BJ (cell line): ENCODE measurements at regions not wholly inside any gene's neighbourhood (a gene's known extent, or its start where the extent isn't known, plus 50 kb on each side); places are given as distances from the start of the nearest gene placed in this dataset.

ENCODE experiments used
- CTCF ChIA-PET: fragments of 350-600 bp; formaldehyde crosslinking; extraction: SDS; loops from one replicate; lab custom pipeline; 2021; ENCODE audit warnings: antibody characterized with exemption, inconsistent platforms; lab: Yijun Ruan, JAX
- POLR2A ChIA-PET: fragments of 300-600 bp; sonication (Branson Sonifier 250); formaldehyde crosslinking; extraction: SDS; loops from one replicate; lab custom pipeline; 2021; ENCODE audit warnings: antibody characterized with exemption; lab: Charles Lee
- DNase-seq: peaks from one replicate; pipeline ENCODE4 v3.0.0-alpha.2; 2011; ENCODE audit warnings: low read depth
- H3K27me3 ChIP-seq: 2 replicates; pipeline ENCODE4 v1.6.0; 2011; ENCODE audit warnings: low read length; ENCODE audit not compliant: control insufficient read depth, insufficient read depth
- H3K36me3 ChIP-seq: 2 replicates; pipeline ENCODE4 v1.5.1; 2011; ENCODE audit warnings: low read length; ENCODE audit not compliant: control insufficient read depth, insufficient read depth
- H3K4me3 ChIP-seq: 2 replicates; pipeline ENCODE4 v1.5.1; 2011; ENCODE audit warnings: low read depth, mild to moderate bottlenecking, control low read depth, low read length
- TF ChIP-seq, protein P1 (sequence below): IDR thresholded peaks from 2 replicates; pipeline ENCODE4 v1.5.1; 2011; ENCODE audit warnings: low read depth, mild to moderate bottlenecking, control low read depth, inconsistent platforms, low read length, moderate library complexity; ENCODE audit not compliant: insufficient read depth

DNA sequence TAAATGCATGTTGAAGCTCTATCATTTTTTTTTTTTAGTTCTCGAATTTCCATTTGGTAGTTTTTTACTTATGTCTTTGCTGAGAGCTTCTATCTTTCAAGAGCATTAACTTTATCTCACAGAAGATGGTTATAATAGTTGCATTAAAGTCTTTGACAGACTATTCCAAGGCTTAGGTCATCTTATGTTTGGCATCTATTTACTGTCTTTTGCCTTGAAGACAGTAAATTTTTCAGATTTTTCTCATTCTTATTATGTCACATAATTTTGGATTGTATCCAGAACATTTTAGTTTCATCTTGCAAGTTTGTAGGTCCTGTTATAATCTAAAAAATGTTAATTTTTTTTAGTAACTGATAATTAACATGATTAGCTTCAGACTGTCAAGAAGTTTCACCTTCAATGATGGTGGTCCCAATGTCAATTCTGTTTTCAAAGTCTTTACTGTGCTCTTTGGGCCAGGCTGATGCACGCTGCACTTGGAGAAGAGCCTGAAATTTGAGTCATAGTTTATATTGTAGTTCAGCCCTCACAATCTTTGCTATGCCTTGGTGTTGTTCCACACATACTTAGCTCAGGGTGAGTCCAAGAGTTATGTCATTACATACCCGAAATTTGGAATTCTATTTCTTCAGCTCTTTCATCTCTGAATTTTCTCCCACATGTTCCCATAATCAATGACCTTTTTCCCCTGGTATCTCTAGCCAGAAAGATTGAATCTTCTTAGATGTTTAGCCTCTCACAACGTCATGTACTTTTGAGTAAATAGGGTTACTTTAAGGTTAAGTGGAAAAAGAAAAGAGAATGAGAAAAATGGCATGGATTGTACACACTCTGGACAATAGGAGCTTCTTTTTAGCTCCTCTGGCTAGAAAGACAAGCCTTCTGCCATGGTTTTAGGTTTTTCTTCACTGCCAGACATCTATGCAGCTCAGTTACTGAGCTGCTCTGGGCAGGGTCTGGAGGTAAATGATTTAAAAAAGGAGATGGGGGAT is 110.3 kb upstream of the BTBD3 start:
- Histone ChIP-seq H3K36me3 (no peaks in the 10 kb centered on the region), H3K27me3 (no peaks in the 10 kb centered on the region), H3K4me3 (no peak overlapping the region)
- POLR2A ChIA-PET, result interaction anchor here (0.6 kb wide), 3 partner anchors 64 to 1662 kb away, joined by 3 to 10 read pairs (median 5); no protein-coding TSS in a partner anchor
- TF ChIP-seq, protein P1, sequence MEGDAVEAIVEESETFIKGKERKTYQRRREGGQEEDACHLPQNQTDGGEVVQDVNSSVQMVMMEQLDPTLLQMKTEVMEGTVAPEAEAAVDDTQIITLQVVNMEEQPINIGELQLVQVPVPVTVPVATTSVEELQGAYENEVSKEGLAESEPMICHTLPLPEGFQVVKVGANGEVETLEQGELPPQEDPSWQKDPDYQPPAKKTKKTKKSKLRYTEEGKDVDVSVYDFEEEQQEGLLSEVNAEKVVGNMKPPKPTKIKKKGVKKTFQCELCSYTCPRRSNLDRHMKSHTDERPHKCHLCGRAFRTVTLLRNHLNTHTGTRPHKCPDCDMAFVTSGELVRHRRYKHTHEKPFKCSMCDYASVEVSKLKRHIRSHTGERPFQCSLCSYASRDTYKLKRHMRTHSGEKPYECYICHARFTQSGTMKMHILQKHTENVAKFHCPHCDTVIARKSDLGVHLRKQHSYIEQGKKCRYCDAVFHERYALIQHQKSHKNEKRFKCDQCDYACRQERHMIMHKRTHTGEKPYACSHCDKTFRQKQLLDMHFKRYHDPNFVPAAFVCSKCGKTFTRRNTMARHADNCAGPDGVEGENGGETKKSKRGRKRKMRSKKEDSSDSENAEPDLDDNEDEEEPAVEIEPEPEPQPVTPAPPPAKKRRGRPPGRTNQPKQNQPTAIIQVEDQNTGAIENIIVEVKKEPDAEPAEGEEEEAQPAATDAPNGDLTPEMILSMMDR, result no peak
- DNase-seq, result peak; percentile 83
- CTCF ChIA-PET, result interaction anchor here (0.8 kb wide), 1 partner anchor 42 kb away, joined by 3 read pairs; no protein-coding TSS in a partner anchor

DNA sequence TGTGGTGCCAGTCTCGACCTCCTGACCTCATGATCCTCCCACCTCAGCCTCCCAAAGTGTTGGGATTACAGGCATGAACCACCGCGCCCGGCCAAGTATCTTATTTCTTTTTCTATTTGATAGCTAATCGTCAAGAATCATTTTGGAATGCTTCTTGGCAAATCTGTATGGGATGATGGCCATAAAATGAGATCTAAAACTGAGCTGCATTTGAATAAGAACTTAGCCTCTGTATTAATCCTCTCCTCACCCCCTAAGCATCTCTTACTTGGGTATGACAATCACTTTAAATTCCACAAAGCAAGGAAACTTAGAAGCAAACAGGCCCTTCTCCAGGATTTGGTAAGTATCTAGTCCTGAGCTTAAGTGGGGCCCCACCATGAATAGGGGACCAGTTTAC is 108.9 kb upstream of the BTBD3 start:
- DNase-seq, result no peak
- Histone ChIP-seq H3K27me3 (no peaks in the 10 kb centered on the region), H3K36me3 (no peaks in the 10 kb centered on the region), H3K4me3 (no peak overlapping the region)
- TF ChIP-seq, protein P1, result no peak
- CTCF ChIA-PET, result no interaction called here
- POLR2A ChIA-PET, result no interaction called here

DNA sequence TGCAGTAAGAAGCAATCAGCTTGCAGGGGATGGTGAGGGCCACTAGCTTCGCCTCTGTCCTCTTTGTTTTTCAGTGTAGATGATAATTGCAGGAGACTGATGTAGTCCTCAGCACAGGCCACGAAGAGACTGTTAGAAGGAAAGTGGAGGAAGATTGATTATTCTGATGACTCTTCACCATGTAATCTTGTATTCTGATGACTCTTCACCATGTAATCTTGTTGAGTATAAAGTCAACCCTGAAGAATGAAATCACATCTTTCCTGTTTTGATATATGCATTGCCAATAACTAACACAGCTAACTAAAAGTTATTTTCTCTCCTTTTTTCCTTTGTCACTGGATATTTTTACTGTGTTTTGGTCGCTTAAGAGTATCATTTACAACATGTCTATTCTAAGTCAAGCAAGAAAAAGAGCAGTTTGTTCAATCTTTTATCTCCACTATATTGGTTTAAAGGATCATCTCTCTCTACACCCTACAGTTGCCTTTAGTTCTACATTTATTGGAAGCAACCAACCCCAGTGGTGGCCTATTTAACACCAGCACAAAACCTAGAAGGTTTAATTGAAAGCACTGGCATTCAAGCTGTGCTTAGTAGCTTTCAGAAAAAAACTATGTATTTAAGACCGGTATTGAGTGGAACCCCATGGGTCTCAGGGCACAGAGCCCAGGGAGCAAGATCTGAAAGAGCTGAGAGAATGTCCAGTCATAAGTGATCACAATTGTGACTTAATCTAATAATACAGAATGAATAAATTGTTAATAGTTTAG is 107.2 kb upstream of the BTBD3 start:
- TF ChIP-seq, protein P1, result no peak
- Histone ChIP-seq H3K4me3 (no peak overlapping the region), H3K36me3 (no peaks in the 10 kb centered on the region), H3K27me3 (no peaks in the 10 kb centered on the region)
- DNase-seq, result no peak
- ChIA-PET POLR2A (interaction anchor here (0.6 kb wide), 1 partner anchor 11 kb away, joined by 4 read pairs; no protein-coding TSS in a partner anchor), CTCF (interaction anchor here (1.0 to 1.3 kb wide), 3 partner anchors 9 to 76 kb away, joined by 3 to 4 read pairs (median 3); no protein-coding TSS in a partner anchor)

DNA sequence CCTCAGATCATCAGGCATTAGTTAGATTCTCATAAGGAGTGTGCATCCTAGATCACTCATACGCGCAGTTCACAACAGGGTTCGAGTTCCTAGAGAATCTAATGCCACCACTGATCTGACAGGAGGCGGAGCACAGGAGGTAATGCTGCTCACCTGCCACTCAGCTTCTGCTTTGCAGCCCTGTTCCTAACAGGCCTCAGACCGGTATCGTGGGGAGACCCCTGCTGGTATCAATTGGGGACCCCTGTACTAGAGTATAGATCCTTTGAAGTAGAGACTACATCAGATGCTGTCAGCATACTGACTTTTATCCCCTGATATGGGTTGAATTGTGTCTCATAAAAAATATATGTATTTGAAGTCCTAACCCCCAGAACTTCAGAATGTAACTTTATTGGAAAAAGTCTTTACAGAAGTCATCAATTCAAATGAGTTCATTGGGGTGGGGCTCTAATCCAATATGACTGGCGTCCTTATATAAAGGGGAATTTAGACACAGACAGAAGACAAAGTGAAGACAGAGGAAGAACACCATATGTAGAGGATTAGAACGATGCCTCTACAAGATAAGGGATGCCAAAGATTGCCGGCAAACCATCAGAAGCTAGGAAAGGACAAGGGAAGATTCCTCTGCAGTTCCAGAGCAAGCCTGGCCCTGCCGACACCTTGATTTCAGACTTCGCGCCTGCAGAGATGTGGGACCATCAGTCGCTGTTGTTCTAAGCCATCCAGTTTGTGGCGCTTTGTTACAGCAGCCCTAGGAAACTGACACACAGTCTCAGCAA is 104.4 kb upstream of the BTBD3 start:
- CTCF ChIA-PET, result interaction anchor here (0.6 kb wide), 1 partner anchor 24 kb away, joined by 3 read pairs; no protein-coding TSS in a partner anchor
- H3K36me3 ChIP-seq, result no peaks in the 10 kb centered on the region

More for the DNA sequence above, 104.4 kb upstream of the BTBD3 start:
- TF ChIP-seq, protein P1, result no peak
- POLR2A ChIA-PET, result no interaction called here
- H3K4me3 ChIP-seq, result no peak overlapping the region
- H3K27me3 ChIP-seq, result no peaks in the 10 kb centered on the region
- DNase-seq, result no peak
